ENCODE measurements at regions not wholly inside any gene's neighbourhood (a gene's known extent, or its start where the extent isn't known, plus 50 kb on each side); places are given as distances from the start of the nearest gene placed in this dataset.
A peak's percentile ranks its signal among the peaks of the same experiment; 100 is the strongest.

DNA sequence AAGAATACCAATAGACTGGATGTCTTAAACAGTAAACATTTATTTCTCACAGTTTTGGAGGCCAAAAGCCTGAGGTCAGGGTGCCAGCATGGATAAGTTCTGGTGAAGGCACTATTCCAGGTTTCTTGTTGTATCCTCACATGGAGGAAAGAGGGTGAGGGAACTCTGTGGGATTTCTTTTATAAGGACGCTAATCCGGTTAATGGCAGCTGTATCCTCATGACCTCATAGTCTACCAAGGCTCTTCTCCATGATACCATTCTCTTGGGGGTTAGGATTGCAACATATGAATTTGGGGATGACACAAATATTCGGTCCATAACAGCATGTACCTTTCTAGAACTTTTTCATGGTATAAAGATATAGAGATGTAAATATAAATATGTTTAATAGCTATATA lies 412.0 kb downstream of the LMO7 start:
- WGBS, 2 donors = 94 to 95% methylated on average over 3 of the region's 3 CpGs

DNA sequence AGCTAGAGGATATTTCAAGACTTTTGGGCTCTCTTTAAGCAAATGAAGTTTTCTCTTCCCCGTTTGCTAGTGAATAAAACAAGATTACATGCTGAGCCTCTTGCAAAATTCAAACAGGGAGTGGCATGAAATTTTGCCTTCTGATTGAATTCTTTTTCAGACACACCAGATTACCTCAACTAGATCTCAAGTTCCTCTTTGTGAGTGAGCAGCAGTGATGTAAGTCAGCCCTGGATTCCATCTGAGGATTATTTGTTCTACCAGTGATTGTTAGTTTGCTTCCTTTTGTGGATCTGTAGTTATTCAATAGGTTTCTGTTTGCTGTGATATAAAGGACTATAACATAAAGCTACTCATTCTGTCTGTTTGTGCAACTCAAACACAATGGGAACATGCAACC lies 407.7 kb downstream of the LMO7 start:
- Histone ChIP-seq H3K4me1 (peaks cover 0 to 6% (median 4%) of the 10 kb centered on the region in 3 donors), H3K4me3 (no peak overlapping the region), H3K9me3 (no peaks in the 10 kb centered on the region), H3K27me3 (no peaks in the 10 kb centered on the region), H3K36me3 (no peaks in the 10 kb centered on the region), H3K27ac (no peak overlapping the region)
- intact Hi-C loops (cut with DNase I) = no loop called here
- no peak for TF ChIP-seq CTCF (IDR thresholded peaks at IDR 0.05)
- FAIRE-seq (no peak), DNase-seq (no peak), ATAC-seq (no peak)
- 50 to 81% methylated on average over 1 of the region's 1 CpG for WGBS, 2 donors

More for the DNA sequence above, 412.0 kb downstream of the LMO7 start:
- peaks cover 0 to 2% (median 0%) of the 10 kb centered on the region in 4 donors for H3K27me3 ChIP-seq
- H3K27ac ChIP-seq = no peak overlapping the region
- TF ChIP-seq CTCF (IDR thresholded peaks at IDR 0.05) = no peak
- no peak overlapping the region for H3K4me3 ChIP-seq
- intact Hi-C loops (cut with DNase I) = no loop called here
- FAIRE-seq (no peak), ATAC-seq (no peak), DNase-seq (no peak)
- no peaks in the 10 kb centered on the region for H3K9me3 ChIP-seq
- H3K4me1 ChIP-seq = peaks cover 0 to 12% (median 10%) of the 10 kb centered on the region in 3 donors
- H3K36me3 ChIP-seq = no peaks in the 10 kb centered on the region

- Histone ChIP-seq H3K27ac (no peak overlapping the region), H3K9me3 (no peaks in the 10 kb centered on the region), H3K27me3 (no peaks in the 10 kb centered on the region), H3K4me3 (no peak overlapping the region), H3K4me1 (no peaks in the 10 kb centered on the region), H3K36me3 (no peaks in the 10 kb centered on the region)
- intact Hi-C loops (cut with DNase I) = no loop called here
- DNase-seq (no peak), ATAC-seq (peak in 1 of 4 donors; percentile 39), FAIRE-seq (no peak)
- no peak for TF ChIP-seq CTCF (IDR thresholded peaks at IDR 0.05)
- 76 to 78% methylated on average over 3 of the region's 3 CpGs for WGBS, 2 donors
Measured at GRCh38 chr13:76038920-76039716, 403.0 kb downstream of the LMO7 start.

GRCh38 chr13:76036176-76036575 lies 400.0 kb downstream of the LMO7 start:
- no peak for TF ChIP-seq CTCF (IDR thresholded peaks at IDR 0.05)
- no peak for DNase-seq
- Histone ChIP-seq H3K4me1 (no peaks in the 10 kb centered on the region), H3K4me3 (no peak overlapping the region), H3K27me3 (no peaks in the 10 kb centered on the region), H3K9me3 (no peaks in the 10 kb centered on the region), H3K36me3 (no peaks in the 10 kb centered on the region), H3K27ac (no peak overlapping the region)
- no peak for ATAC-seq
- FAIRE-seq = no peak
- intact Hi-C loops (cut with DNase I) = no loop called here
- 29 to 45% methylated on average over 1 of the region's 1 CpG for WGBS, 2 donors

DNA sequence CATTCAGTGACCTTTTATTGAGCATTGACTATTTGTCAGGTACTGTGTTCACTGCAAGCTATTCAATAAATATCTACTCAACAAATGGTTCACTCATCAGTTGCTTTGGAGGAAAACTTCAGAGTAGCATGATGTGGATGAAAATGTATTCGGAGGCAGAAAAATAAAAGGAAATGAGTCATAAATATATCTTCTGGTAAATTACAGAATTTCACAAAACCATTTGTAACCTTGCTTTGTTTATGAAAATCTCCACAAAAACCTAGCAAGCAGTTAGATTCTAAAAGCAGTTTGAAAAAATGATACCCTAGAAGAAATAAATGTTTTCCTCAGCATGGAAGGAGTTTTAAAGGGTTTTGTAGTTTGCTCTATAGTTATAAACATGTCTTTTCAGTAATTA lies 399.6 kb downstream of the LMO7 start:
- no peak for DNase-seq
- no peaks in the 10 kb centered on the region for H3K4me1 ChIP-seq
- H3K9me3 ChIP-seq = no peaks in the 10 kb centered on the region
- TF ChIP-seq CTCF (IDR thresholded peaks at IDR 0.05) = no peak
- no peak for ATAC-seq
- FAIRE-seq = no peak
- no peak overlapping the region for H3K27ac ChIP-seq
- intact Hi-C loops (cut with DNase I) = no loop called here
- H3K4me3 ChIP-seq = no peak overlapping the region
- H3K27me3 ChIP-seq = no peaks in the 10 kb centered on the region
- no peaks in the 10 kb centered on the region for H3K36me3 ChIP-seq
- WGBS, 2 donors = 81 to 96% methylated on average over 1 of the region's 1 CpG
